ENCODE measurements at regions not wholly inside any gene's neighbourhood (a gene's known extent, or its start where the extent isn't known, plus 50 kb on each side); places are given as distances from the start of the nearest gene placed in this dataset.
"Not testable (repeated sequence)": the region's sequence is repeated elsewhere in the genome, so short reads cannot be mapped to it uniquely, and the experiment has no call there.

DNA sequence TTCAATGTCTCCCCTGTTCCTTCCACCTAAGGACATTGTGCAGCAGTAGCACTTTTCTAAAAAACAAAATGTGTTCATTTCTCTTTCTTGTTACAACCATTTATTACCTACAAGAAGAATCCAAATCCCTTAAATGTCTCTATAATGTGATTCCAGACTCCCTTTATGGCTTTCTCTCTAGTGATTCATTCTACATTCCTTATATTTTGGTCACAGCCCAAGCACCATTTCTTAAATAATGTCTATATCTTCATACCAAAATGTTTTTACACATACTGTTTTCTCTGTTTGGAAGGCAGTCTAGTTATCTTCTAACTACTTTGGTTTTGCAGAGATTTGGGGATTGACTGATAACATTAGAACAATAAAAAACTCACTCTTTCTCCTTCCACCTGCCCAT is 1037.3 kb upstream of the FLRT2 start:
- TF ChIP-seq, protein P1, sequence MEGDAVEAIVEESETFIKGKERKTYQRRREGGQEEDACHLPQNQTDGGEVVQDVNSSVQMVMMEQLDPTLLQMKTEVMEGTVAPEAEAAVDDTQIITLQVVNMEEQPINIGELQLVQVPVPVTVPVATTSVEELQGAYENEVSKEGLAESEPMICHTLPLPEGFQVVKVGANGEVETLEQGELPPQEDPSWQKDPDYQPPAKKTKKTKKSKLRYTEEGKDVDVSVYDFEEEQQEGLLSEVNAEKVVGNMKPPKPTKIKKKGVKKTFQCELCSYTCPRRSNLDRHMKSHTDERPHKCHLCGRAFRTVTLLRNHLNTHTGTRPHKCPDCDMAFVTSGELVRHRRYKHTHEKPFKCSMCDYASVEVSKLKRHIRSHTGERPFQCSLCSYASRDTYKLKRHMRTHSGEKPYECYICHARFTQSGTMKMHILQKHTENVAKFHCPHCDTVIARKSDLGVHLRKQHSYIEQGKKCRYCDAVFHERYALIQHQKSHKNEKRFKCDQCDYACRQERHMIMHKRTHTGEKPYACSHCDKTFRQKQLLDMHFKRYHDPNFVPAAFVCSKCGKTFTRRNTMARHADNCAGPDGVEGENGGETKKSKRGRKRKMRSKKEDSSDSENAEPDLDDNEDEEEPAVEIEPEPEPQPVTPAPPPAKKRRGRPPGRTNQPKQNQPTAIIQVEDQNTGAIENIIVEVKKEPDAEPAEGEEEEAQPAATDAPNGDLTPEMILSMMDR (IDR thresholded peaks at IDR 0.05) = no peak
- DNase-seq = no peak
- Histone ChIP-seq H3K9me3 (peaks cover 18% of the 10 kb centered on the region), H3K36me3 (ENCODE audit: low read depth) (no peaks in the 10 kb centered on the region), H3K4me1 (ENCODE audit: low read depth) (no peaks in the 10 kb centered on the region), H3K4me3 (no peak overlapping the region)
- ATAC-seq = no peak
- intact Hi-C loops (cut with DNase I, micrococcal nuclease) = no loop called here

DNA sequence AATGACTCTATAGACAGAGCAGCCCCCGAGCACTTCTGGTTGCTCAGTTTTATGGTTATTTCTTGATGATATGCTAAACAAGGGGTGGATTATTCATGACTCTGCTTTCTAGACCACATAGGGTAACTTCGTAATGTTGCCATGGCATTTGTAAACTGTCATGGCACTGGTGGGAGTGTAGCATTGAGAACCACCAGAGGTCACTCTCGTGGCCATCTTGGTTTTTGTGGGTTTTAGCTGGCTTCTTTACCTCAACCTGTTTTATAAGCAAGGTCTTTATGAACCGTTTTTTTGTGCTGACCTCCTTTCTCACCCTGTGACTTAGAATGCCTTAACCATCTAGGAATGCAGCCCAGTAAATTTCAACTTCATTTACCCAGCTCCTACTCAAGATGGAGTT is 1036.2 kb upstream of the FLRT2 start:
- Histone ChIP-seq H3K4me1 (ENCODE audit: low read depth) (no peaks in the 10 kb centered on the region), H3K9me3 (peaks cover 16% of the 10 kb centered on the region), H3K36me3 (ENCODE audit: low read depth) (no peaks in the 10 kb centered on the region), H3K4me3 (no peak overlapping the region)
- intact Hi-C loops (cut with DNase I, micrococcal nuclease) = no loop called here
- TF ChIP-seq, protein P1 (IDR thresholded peaks at IDR 0.05) = no peak
- no peak for DNase-seq
- ATAC-seq = no peak

DNA sequence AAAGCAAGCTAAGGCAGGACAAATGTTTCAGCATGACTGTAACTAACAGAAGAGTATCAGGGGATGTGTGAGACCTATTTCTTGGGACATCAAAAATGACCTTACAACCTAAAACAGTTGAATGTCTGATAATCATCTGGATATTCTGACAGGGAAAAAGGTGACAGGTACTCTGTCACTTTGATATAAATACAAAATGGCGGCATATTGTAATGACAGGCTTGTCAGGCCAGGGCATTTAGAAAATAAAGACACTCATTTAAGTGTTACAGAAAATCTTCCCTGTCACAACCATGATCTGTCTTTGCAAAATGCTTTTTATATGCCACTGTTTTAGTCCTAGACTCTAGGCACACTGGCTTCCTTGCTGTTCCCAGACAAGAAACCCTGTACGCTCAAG is 1033.3 kb upstream of the FLRT2 start:
- TF ChIP-seq, protein P1 (IDR thresholded peaks at IDR 0.05) = no peak
- Histone ChIP-seq H3K9me3 (peaks cover 23% of the 10 kb centered on the region), H3K4me1 (ENCODE audit: low read depth) (no peaks in the 10 kb centered on the region), H3K36me3 (ENCODE audit: low read depth) (no peaks in the 10 kb centered on the region), H3K4me3 (no peak overlapping the region)
- ATAC-seq (no peak), DNase-seq (no peak)
- intact Hi-C loops (cut with DNase I, micrococcal nuclease) = no loop called here

DNA sequence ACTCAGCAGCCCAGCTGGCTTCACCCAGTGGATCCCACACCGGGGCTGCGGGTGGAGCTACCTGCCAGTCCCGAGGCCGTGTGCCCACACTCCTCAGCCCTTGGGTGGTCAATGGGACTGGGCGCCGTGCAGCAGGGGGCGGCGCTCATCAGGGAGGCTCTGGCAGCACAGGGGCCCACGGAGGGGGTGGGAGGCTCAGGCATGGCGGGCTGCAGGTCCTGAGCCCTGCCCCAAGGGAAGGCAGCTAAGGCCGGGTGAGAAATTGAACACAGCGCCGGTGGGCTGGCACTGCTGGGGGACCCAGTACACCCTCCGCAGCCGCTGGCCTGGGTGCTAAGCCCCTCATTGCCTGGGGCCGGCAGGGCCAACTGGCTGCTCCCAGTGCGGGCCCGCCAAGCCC is 1017.1 kb upstream of the FLRT2 start:
- ATAC-seq; H3K4me3 ChIP-seq; intact Hi-C loops (cut with DNase I, micrococcal nuclease); H3K36me3 ChIP-seq (ENCODE audit: low read depth); H3K4me1 ChIP-seq (ENCODE audit: low read depth); DNase-seq: not testable (repeated sequence)
- H3K9me3 ChIP-seq = peaks cover 24% of the 10 kb centered on the region

DNA sequence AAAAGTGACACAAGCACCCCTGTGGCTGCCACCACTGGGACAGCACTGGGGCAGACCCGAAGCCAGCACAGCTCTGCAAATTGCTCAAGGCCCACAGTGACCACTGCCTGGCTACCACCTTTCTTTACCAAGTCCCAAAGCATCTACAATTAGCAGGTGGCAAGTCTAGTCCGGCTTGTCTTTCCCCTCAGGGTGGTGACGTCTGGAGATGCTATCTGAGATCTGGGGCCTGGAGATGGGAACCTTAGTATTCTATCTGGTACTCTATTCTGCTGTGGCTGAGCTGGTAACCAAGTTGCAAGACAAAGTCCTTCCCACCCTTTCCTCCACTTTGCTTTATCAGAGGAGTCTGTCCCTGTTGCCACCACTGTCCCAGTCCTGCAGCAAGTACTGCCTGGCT is 1010.1 kb upstream of the FLRT2 start:
- no peaks in the 10 kb centered on the region for H3K36me3 ChIP-seq (ENCODE audit: low read depth)
- H3K9me3 ChIP-seq = peaks cover 16% of the 10 kb centered on the region
- ATAC-seq = no peak
- TF ChIP-seq, protein P1 (IDR thresholded peaks at IDR 0.05) = no peak
- intact Hi-C loops (cut with DNase I, micrococcal nuclease) = no loop called here
- H3K4me3 ChIP-seq = no peak overlapping the region
- DNase-seq = no peak
- H3K4me1 ChIP-seq (ENCODE audit: low read depth) = no peaks in the 10 kb centered on the region

DNA sequence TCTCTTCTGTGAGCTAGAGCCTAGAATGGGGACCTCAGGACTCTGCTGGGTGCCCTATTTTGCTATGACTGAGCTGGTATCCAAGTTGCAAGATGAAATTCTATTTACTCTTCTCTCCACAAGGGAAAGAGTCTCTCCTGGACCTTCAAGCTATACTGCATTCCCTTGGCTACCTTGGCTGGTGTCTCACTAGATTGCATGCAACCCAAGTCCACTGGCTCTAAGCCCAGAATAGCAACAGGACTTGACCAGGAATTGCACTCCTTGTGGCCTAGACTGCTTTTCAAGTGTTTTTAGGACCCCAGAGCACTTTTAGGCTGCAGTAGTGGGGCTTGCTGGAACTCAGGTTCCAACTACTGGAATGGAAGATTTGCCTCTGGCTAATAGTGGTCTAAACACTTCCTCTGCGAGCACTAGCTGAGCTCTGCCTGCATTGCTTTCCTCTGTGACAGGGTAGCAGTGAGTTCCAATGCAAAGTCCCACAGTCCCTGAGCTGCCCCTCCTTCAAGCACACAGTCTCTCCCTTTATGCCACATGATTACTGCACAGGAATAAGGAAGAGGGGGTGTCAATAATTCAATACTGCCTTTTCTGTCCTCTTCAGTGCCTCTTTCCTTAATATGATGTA is 1009.1 kb upstream of the FLRT2 start:
- ATAC-seq (no peak), DNase-seq (no peak)
- Histone ChIP-seq H3K9me3 (peaks cover 9% of the 10 kb centered on the region), H3K4me3 (no peak overlapping the region), H3K36me3 (ENCODE audit: low read depth) (no peaks in the 10 kb centered on the region), H3K4me1 (ENCODE audit: low read depth) (no peaks in the 10 kb centered on the region)
- TF ChIP-seq, protein P1 (IDR thresholded peaks at IDR 0.05) = no peak
- intact Hi-C loops (cut with DNase I, micrococcal nuclease) = no loop called here

Measured in mucosa of descending colon (tissue), 3 donors.